Loucy (cell line): ENCODE measurements at regions not wholly inside any gene's neighbourhood (a gene's known extent, or its start where the extent isn't known, plus 50 kb on each side); places are given as distances from the start of the nearest gene placed in this dataset.

Source experiments
- H2AFZ ChIP-seq: fragments of 200-600 bp; sonication (generic); 2 replicates; pipeline ENCODE4 v1.6.0; 2016; ENCODE audit warnings: antibody characterized with exemption, mild to moderate bottlenecking, low read length, moderate library complexity
- H3F3A ChIP-seq: fragments of 200-600 bp; 2 replicates; pipeline ENCODE4 v1.6.0; 2016; ENCODE audit warnings: antibody characterized with exemption, low read depth, mild to moderate bottlenecking
- H3K27me3 ChIP-seq: fragments of 200-600 bp; sonication (generic); 2 replicates; pipeline ENCODE4 v1.6.1; 2014; ENCODE audit warnings: low read length, mild to moderate bottlenecking; ENCODE audit not compliant: insufficient read depth, poor library complexity, severe bottlenecking
- H3K36me3 ChIP-seq: fragments of 200-600 bp; sonication (generic); 2 replicates; pipeline ENCODE4 v1.6.1; 2016; ENCODE audit warnings: low read length; ENCODE audit not compliant: insufficient read depth
- H3K4me1 ChIP-seq: fragments of 200-600 bp; sonication (generic); 2 replicates; pipeline ENCODE4 v1.5.1; 2014; ENCODE audit warnings: low read length, mild to moderate bottlenecking; ENCODE audit not compliant: insufficient read depth, poor library complexity, severe bottlenecking
- H3K4me2 ChIP-seq: fragments of 200-600 bp; sonication (generic); 2 replicates; pipeline ENCODE4 v1.6.0; 2014; ENCODE audit warnings: antibody characterized with exemption, low read length, low read depth, mild to moderate bottlenecking; ENCODE audit not compliant: poor library complexity, severe bottlenecking
- H3K4me3 ChIP-seq: fragments of 200-600 bp; sonication (generic); 2 replicates; pipeline ENCODE4 v1.5.1; 2014; ENCODE audit warnings: low read length, mild to moderate bottlenecking, mixed read lengths; ENCODE audit not compliant: poor library complexity, severe bottlenecking
- H3K79me2 ChIP-seq: fragments of 200-600 bp; sonication (generic); 2 replicates; pipeline ENCODE4 v1.6.1; 2014; ENCODE audit warnings: low read length; ENCODE audit not compliant: insufficient read depth
- H3K9ac ChIP-seq: fragments of 200-600 bp; sonication (generic); 2 replicates; pipeline ENCODE4 v1.6.0; 2014; ENCODE audit warnings: mild to moderate bottlenecking, low read depth, low read length, moderate library complexity; ENCODE audit not compliant: poor library complexity, severe bottlenecking
- H3K9me2 ChIP-seq: fragments of 200-600 bp; sonication (generic); replicated peaks from 2 replicates; pipeline ENCODE4 v1.6.1; 2016; ENCODE audit warnings: low read depth, low read length, mixed read lengths
- H3K9me3 ChIP-seq: fragments of 200-600 bp; sonication (generic); 2 replicates; pipeline ENCODE4 v1.6.1; 2014; ENCODE audit warnings: mild to moderate bottlenecking, antibody characterized with exemption, low read length, low read depth; ENCODE audit not compliant: insufficient read depth
- H4K20me1 ChIP-seq: fragments of 200-600 bp; sonication (generic); 2 replicates; pipeline ENCODE4 v1.6.0; 2014; ENCODE audit warnings: antibody characterized with exemption, low read length, mild to moderate bottlenecking; ENCODE audit not compliant: insufficient read depth, poor library complexity, severe bottlenecking
- CTCF ChIP-seq: fragments of 200-600 bp; sonication (generic); conservative IDR thresholded peaks from 2 replicates; pipeline ENCODE4 v1.5.1; 2014; ENCODE audit warnings: mild to moderate bottlenecking, antibody characterized with exemption, low read length
- EZH2phosphoT487 ChIP-seq: fragments of 200-600 bp; IDR thresholded peaks from 2 replicates; pipeline ENCODE4 v1.6.1; 2018; ENCODE audit warnings: antibody characterized with exemption, mild to moderate bottlenecking, moderate library complexity, borderline replicate concordance

GRCh38 chr6:132076452-132076851 is 125.3 kb upstream of the CCN2 start:
- H3K9me3 ChIP-seq = no peaks in the 10 kb centered on the region
- no peaks in the 10 kb centered on the region for H4K20me1 ChIP-seq
- H2AFZ ChIP-seq = no peak overlapping the region

GRCh38 chr6:132072831-132073230 is 121.7 kb upstream of the CCN2 start:
- Histone ChIP-seq H3K27me3 (no peaks in the 10 kb centered on the region), H3K9ac (no peak overlapping the region), H3K4me1 (peaks cover 2% of the 10 kb centered on the region), H3K4me2 (no peak overlapping the region), H3K9me3 (no peaks in the 10 kb centered on the region), H3K79me2 (no peaks in the 10 kb centered on the region), H3F3A (no peaks in the 10 kb centered on the region), H2AFZ (no peak overlapping the region), H3K36me3 (no peaks in the 10 kb centered on the region), H3K9me2 (no peaks in the 10 kb centered on the region), H4K20me1 (no peaks in the 10 kb centered on the region), H3K4me3 (no peak overlapping the region)
- no peak for TF ChIP-seq CTCF
- no peak for TF ChIP-seq EZH2phosphoT487

More at GRCh38 chr6:132076452-132076851, 125.3 kb upstream of the CCN2 start:
- H3K79me2 ChIP-seq = no peaks in the 10 kb centered on the region
- no peaks in the 10 kb centered on the region for H3K36me3 ChIP-seq
- H3K4me3 ChIP-seq = no peak overlapping the region
- TF ChIP-seq EZH2phosphoT487 = no peak
- TF ChIP-seq CTCF = no peak
- no peaks in the 10 kb centered on the region for H3F3A ChIP-seq
- H3K27me3 ChIP-seq = no peaks in the 10 kb centered on the region
- H3K4me2 ChIP-seq = no peak overlapping the region
- H3K9ac ChIP-seq = no peak overlapping the region
- H3K4me1 ChIP-seq = no peaks in the 10 kb centered on the region
- no peaks in the 10 kb centered on the region for H3K9me2 ChIP-seq

GRCh38 chr6:132072271-132072670 is 121.1 kb upstream of the CCN2 start:
- TF ChIP-seq EZH2phosphoT487 (no peak), CTCF (no peak)
- no peaks in the 10 kb centered on the region for H3K79me2 ChIP-seq
- no peak overlapping the region for H3K4me2 ChIP-seq
- H4K20me1 ChIP-seq = no peaks in the 10 kb centered on the region
- no peaks in the 10 kb centered on the region for H3K9me2 ChIP-seq
- no peak overlapping the region for H2AFZ ChIP-seq
- H3K36me3 ChIP-seq = no peaks in the 10 kb centered on the region
- peaks cover 7% of the 10 kb centered on the region for H3K4me1 ChIP-seq
- no peaks in the 10 kb centered on the region for H3K9me3 ChIP-seq
- H3F3A ChIP-seq = no peaks in the 10 kb centered on the region
- H3K4me3 ChIP-seq = no peak overlapping the region
- H3K9ac ChIP-seq = no peak overlapping the region
- H3K27me3 ChIP-seq = no peaks in the 10 kb centered on the region
